Kidney (tissue), 13 donors: ENCODE measurements at regions not wholly inside any gene's neighbourhood (a gene's known extent, or its start where the extent isn't known, plus 50 kb on each side); places are given as distances from the start of the nearest gene placed in this dataset.

Experiments
- DNase-seq, 5 donors: peaks; one replicate each; pipeline ENCODE4 v3.0.0-alpha.2; 2013 to 2020
- FAIRE-seq: peaks from 2 replicates; lab custom pipeline; 2012; peaks lifted over from hg19 to GRCh38; lab: Jason Lieb, UNC
- H3K27ac ChIP-seq, 2 donors: one replicate each; pipeline ENCODE4 v1.7.0; 2013; ENCODE audit warnings: low read depth in 2 of 2, low read length in 2 of 2, inconsistent platforms in 1 of 2
- H3K27me3 ChIP-seq: one replicate; pipeline ENCODE4 v1.7.1; 2013; ENCODE audit warnings: low read length, inconsistent platforms; ENCODE audit not compliant: control insufficient read depth, insufficient read depth
- H3K36me3 ChIP-seq, 3 donors: one replicate each; pipeline versions ENCODE4 v1.7.0 to v1.7.1; 2013; ENCODE audit warnings: low read length in 3 of 3, control low read depth in 1 of 3, inconsistent platforms in 1 of 3; ENCODE audit not compliant: insufficient read depth in 3 of 3, control insufficient read depth in 2 of 3
- H3K4me1 ChIP-seq, 3 donors: one replicate each; pipeline versions ENCODE4 v1.7.0 to v1.7.1; 2013; ENCODE audit warnings: low read length in 3 of 3, inconsistent platforms in 1 of 3, low read depth in 1 of 3; ENCODE audit not compliant: control insufficient read depth in 2 of 3, insufficient read depth in 2 of 3
- H3K4me3 ChIP-seq, 3 donors: one replicate each; pipeline versions ENCODE4 v1.7.0 to v1.8.1; 2013; ENCODE audit warnings: low read length in 3 of 3, control low read depth in 1 of 3, inconsistent platforms in 1 of 3
- H3K9ac ChIP-seq, 3 donors: one replicate each; pipeline versions ENCODE4 v1.7.0 to v1.7.1; 2013; ENCODE audit warnings: low read length in 3 of 3, control low read depth in 1 of 3, inconsistent platforms in 1 of 3
- H3K9me3 ChIP-seq, 3 donors: one replicate each; pipeline versions ENCODE4 v1.7.0 to v1.7.1; 2013; ENCODE audit warnings: low read length in 3 of 3, control low read depth in 1 of 3, inconsistent platforms in 1 of 3; ENCODE audit not compliant: control insufficient read depth in 2 of 3, insufficient read depth in 1 of 3
- CTCF ChIP-seq: IDR thresholded peaks from 3 replicates; pipeline ENCODE4 v1.5.1; 2012; ENCODE audit warnings: mild to moderate bottlenecking, moderate library complexity, borderline replicate concordance; ENCODE audit not compliant: insufficient read depth; ENCODE audit errors: extremely low read depth
- intact Hi-C: fragments of 100-400 bp; cut with DNase I; formaldehyde crosslinking; loops from one replicate; pipeline ENCODE4 v1.11.1; 2022
- donor health status: control.
- donor health status: control.
- donor health status: control.
- donor health status: control.
- donor health status: control.
- donor health status: DM: yes; HTN: yes; CAD: no.
- donor health status: Normal renal cell carcinoma (clear cell type).

- Histone ChIP-seq H3K9me3 (peaks cover 4 to 13% (median 7%) of the 10 kb centered on the region in 3 donors), H3K4me1 (no peaks in the 10 kb centered on the region), H3K9ac (no peak overlapping the region), H3K36me3 (peaks cover 0 to 2% (median 0%) of the 10 kb centered on the region in 3 donors), H3K27ac (no peak overlapping the region), H3K27me3 (no peaks in the 10 kb centered on the region), H3K4me3 (no peak overlapping the region)
- no peak for TF ChIP-seq CTCF
- DNase-seq (peak in 1 of 5 donors; percentile 1), FAIRE-seq (no peak)
- intact Hi-C loops: no loop called here
These were observed 94.3 kb downstream of the ASB1 start for GRCh38 chr2:238521002-238521401.

GRCh38 chr2:238521870-238522269 is 95.1 kb downstream of the ASB1 start:
- intact Hi-C loops: no loop called here
- Histone ChIP-seq H3K4me1 (no peaks in the 10 kb centered on the region), H3K9me3 (peaks cover 2 to 7% (median 7%) of the 10 kb centered on the region in 3 donors), H3K27me3 (no peaks in the 10 kb centered on the region), H3K27ac (no peak overlapping the region), H3K36me3 (peaks cover 0 to 2% (median 0%) of the 10 kb centered on the region in 3 donors), H3K4me3 (no peak overlapping the region), H3K9ac (no peak overlapping the region)
- DNase-seq (peak in 1 of 5 donors; percentile 52), FAIRE-seq (no peak)
- no peak for TF ChIP-seq CTCF

GRCh38 chr2:238523158-238524110 is 96.7 kb downstream of the ASB1 start:
- no peak overlapping the region for H3K4me3 ChIP-seq
- FAIRE-seq: no peak

More at GRCh38 chr2:238523158-238524110, 96.7 kb downstream of the ASB1 start:
- H3K36me3 ChIP-seq: peaks cover 0 to 2% (median 0%) of the 10 kb centered on the region in 3 donors
- DNase-seq: peak; percentile 63 to 84 (median 78)
- intact Hi-C loops: no loop called here
- no peak overlapping the region for H3K27ac ChIP-seq
- TF ChIP-seq CTCF: no peak
- no peak overlapping the region for H3K9ac ChIP-seq
- H3K27me3 ChIP-seq: no peaks in the 10 kb centered on the region
- peaks cover 0 to 7% (median 0%) of the 10 kb centered on the region in 3 donors for H3K9me3 ChIP-seq
- no peaks in the 10 kb centered on the region for H3K4me1 ChIP-seq
